Activated T-cell treated with anti-CD3 and anti-CD28 coated beads, Interleukin-2, amount 50 U/mL, for 1 hour (primary cell): ENCODE measurements at regions not wholly inside any gene's neighbourhood (a gene's known extent, or its start where the extent isn't known, plus 50 kb on each side); places are given as distances from the start of the nearest gene placed in this dataset.
A peak's percentile ranks its signal among the peaks of the same experiment; 100 is the strongest.
"Not testable (repeated sequence)": the region's sequence is repeated elsewhere in the genome, so short reads cannot be mapped to it uniquely, and the experiment has no call there.

Experiments used
- DNase-seq: peaks from one replicate; pipeline ENCODE4 v3.0.0-alpha.2; 2020

GRCh38 chr3:27554706-27555105, 70.5 kb upstream of the SLC4A7 start:
- no peak for DNase-seq

GRCh38 chr3:27553886-27554540, 69.8 kb upstream of the SLC4A7 start:
- no peak for DNase-seq

GRCh38 chr3:27552708-27553107, 68.5 kb upstream of the SLC4A7 start:
- DNase-seq: not testable (repeated sequence)

DNA sequence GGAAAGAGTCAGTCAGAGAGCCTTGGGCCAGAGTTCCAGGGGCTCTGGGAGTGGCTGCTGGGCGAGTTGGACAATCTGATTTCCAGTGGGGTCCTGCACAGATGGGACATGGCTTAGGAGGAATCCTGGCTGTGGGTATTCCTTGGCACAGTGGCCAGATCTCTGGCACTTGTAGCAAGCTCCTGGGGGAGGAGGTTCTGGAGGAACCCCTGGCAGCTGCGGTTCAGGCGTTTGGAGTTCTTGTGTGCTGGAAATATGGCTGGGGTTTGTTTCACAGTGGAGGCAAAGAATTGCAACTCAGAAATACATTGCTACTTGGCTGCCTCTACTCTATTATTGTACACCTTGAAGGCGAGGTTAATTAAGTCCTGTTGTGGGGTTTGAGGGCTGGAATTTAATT, 67.2 kb upstream of the SLC4A7 start:
- DNase-seq: not testable (repeated sequence)

GRCh38 chr3:27545061-27545460, 60.9 kb upstream of the SLC4A7 start:
- DNase-seq: no peak

DNA sequence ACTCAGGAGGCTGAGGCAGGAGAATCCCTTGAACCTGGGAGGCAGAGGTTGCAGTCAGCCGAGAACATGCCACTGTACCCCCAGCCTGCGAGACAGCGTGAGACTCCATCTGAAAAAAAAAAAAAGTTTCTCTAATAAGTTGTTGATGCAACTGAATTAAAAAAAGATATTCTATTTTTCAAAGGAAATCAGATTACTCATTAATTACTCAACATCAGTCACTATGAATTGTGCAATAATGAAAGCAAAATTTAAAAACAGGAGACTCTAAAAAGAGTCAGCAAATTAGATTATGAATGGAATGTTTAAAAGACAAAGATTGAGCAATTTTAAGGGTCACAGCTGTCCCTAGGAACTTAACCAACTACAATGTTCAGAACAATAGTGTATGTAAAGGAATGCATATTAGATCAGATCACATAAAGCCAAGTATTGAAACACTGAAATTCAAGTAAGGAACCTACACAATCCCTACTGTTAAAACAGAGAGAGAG, 60.2 kb upstream of the SLC4A7 start:
- DNase-seq: no peak

- no peak for DNase-seq
These were observed 58.3 kb upstream of the SLC4A7 start for GRCh38 chr3:27542476-27542875.

- DNase-seq: no peak
These were observed 56.0 kb upstream of the SLC4A7 start for GRCh38 chr3:27540231-27540630.

- DNase-seq: no peak
These were observed 52.3 kb upstream of the SLC4A7 start for GRCh38 chr3:27536491-27536890.

- no peak for DNase-seq
These were observed 51.7 kb upstream of the SLC4A7 start for GRCh38 chr3:27535809-27536392.

DNA sequence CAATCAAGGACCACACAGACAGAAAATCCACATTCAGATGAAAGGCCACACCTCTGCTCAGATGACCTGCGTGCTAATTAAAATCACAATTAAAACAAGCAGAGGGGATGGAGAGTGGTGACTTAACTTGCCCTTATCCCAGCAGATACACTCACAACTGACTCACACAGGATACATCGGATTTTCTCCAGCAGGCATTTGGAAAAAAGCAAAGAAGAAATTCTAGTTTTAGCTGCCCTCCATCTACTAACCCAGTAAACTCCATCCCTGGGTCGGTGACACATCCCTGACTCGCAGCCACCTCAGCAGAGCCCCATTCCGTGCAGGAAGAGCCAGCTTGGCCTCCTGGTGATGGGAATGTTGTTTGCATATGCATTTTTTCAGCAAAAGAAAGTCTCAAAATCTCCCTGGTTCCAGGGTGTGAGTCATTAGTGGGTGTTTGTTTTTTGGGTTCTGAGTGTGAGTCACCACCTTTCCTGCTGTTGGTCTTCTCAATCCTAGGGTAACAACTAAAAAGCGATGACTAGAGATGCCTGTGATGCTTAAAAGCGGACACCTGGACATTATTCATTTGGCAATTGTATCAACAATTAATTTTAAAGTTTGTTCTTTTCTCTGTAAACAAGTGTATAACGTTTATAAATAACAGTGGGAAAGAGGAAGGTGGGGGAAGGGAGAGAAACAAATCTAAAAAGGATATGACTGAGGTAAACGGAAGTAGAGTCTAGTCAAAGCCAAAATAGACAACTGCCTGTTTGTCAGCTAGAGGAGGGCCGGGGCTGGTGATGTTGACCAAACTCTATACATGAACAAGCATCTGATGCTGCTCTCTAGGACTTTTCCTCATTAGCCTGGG, 49.8 kb upstream of the SLC4A7 start:
- DNase-seq: peak; percentile 18
